HCT116 (cell line): ENCODE measurements at regions not wholly inside any gene's neighbourhood (a gene's known extent, or its start where the extent isn't known, plus 50 kb on each side); places are given as distances from the start of the nearest gene placed in this dataset.

Experiments
- CEBPB ChIP-seq: IDR thresholded peaks from 2 replicates; pipeline ENCODE4 v1.6.1; 2012; ENCODE audit warnings: low read depth
- EZH2 ChIP-seq: fragments of 200-600 bp; sonication (generic); IDR thresholded peaks from 2 replicates; pipeline ENCODE4 v1.6.1; 2017; ENCODE audit warnings: antibody characterized with exemption, mixed run types
- EZH2phosphoT487 ChIP-seq: fragments of 200-600 bp; IDR thresholded peaks from 2 replicates; pipeline ENCODE4 v1.6.1; 2018; ENCODE audit warnings: antibody characterized with exemption, borderline replicate concordance
- POLR2A ChIP-seq: IDR thresholded peaks from 2 replicates; pipeline ENCODE4 v1.7.0; 2011; ENCODE audit warnings: borderline replicate concordance; ENCODE audit not compliant: insufficient read depth, insufficient read length; ENCODE audit errors: extremely low read depth
- SRF ChIP-seq: IDR thresholded peaks from 2 replicates; pipeline ENCODE4 v1.6.1; 2012; ENCODE audit warnings: low read depth
- TF ChIP-seq, protein P1 (sequence below): IDR thresholded peaks from 2 replicates; pipeline ENCODE4 v1.6.1; 2012
- TF ChIP-seq, protein P2 (sequence below), 3 experiments: fragments of 200-600 bp in 1 of 3; sonication (generic) in 1 of 3; IDR thresholded peaks in 2 of 3; conservative IDR thresholded peaks in 1 of 3; 2 replicates each; pipeline ENCODE4 v1.5.1; 2012 to 2017; ENCODE audit warnings: low read depth in 2 of 3, low read length in 2 of 3, antibody characterized with exemption in 1 of 3, borderline replicate concordance in 1 of 3, control low read depth in 1 of 3, mild to moderate bottlenecking in 1 of 3, mixed read lengths in 1 of 3, mixed run types in 1 of 3, moderate library complexity in 1 of 3; ENCODE audit not compliant: insufficient read depth in 1 of 3

DNA sequence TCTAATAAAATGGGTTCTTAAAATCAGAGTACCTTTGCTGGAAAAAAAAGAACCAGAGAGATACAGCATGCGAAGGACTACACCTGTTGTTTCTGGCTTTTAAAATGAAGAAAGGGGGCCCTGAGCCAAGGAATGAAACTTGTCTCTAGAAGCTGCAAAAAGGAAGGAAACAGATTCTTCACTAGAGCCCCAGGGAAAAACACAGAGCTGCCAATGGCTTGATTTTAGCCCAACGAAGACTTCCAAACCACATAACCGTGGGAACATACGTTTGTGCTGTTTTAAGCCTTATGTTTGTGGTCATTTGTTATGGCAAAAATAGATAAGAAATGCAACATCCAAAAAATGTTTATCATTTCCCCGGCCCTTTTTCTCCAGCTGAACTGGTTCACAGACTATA lies 780.0 kb downstream of the SORCS1 start:
- TF ChIP-seq CEBPB (no peak), EZH2 (no peak), SRF (no peak), POLR2A (no peak), EZH2phosphoT487 (no peak)
- TF ChIP-seq, protein P1, sequence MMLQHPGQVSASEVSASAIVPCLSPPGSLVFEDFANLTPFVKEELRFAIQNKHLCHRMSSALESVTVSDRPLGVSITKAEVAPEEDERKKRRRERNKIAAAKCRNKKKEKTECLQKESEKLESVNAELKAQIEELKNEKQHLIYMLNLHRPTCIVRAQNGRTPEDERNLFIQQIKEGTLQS: no peak
- TF ChIP-seq, protein P2, sequence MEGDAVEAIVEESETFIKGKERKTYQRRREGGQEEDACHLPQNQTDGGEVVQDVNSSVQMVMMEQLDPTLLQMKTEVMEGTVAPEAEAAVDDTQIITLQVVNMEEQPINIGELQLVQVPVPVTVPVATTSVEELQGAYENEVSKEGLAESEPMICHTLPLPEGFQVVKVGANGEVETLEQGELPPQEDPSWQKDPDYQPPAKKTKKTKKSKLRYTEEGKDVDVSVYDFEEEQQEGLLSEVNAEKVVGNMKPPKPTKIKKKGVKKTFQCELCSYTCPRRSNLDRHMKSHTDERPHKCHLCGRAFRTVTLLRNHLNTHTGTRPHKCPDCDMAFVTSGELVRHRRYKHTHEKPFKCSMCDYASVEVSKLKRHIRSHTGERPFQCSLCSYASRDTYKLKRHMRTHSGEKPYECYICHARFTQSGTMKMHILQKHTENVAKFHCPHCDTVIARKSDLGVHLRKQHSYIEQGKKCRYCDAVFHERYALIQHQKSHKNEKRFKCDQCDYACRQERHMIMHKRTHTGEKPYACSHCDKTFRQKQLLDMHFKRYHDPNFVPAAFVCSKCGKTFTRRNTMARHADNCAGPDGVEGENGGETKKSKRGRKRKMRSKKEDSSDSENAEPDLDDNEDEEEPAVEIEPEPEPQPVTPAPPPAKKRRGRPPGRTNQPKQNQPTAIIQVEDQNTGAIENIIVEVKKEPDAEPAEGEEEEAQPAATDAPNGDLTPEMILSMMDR (IDR thresholded peaks at IDR 0.05 in 2 of 3, conservative IDR thresholded peaks at IDR 0.05 in 1 of 3; ENCODE audit: borderline replicate concordance in 1 of 3, insufficient read depth in 1 of 3, low read depth in 2 of 3, low read length in 2 of 3): no peak
